CD4-positive, alpha-beta T cell treated with Interleukin-4 for 4 hours (primary cell): ENCODE measurements at regions not wholly inside any gene's neighbourhood (a gene's known extent, or its start where the extent isn't known, plus 50 kb on each side); places are given as distances from the start of the nearest gene placed in this dataset.

Experiments used
- DNase-seq: peaks from one replicate; pipeline ENCODE4 v3.0.0-alpha.2; 2020

DNA sequence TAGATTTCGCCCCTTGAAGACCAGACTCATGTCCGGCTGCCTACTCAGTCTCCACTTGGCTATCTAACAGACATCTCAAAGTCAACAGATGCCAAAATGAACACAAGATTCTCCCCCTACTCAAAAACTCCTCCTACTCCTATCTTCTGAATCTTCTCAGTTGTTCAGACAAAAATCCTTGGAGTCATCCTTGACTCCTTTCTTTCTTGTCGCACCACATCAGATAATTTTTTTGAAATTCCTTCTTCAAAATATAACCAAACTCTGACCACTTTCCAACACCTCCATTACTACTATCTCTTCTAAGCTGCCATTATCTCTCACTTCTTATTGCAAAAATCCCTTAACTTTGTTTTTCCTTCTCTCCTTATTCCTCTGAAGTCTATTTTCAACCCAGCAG is 141.9 kb upstream of the SLC7A14 start:
- DNase-seq = no peak

DNA sequence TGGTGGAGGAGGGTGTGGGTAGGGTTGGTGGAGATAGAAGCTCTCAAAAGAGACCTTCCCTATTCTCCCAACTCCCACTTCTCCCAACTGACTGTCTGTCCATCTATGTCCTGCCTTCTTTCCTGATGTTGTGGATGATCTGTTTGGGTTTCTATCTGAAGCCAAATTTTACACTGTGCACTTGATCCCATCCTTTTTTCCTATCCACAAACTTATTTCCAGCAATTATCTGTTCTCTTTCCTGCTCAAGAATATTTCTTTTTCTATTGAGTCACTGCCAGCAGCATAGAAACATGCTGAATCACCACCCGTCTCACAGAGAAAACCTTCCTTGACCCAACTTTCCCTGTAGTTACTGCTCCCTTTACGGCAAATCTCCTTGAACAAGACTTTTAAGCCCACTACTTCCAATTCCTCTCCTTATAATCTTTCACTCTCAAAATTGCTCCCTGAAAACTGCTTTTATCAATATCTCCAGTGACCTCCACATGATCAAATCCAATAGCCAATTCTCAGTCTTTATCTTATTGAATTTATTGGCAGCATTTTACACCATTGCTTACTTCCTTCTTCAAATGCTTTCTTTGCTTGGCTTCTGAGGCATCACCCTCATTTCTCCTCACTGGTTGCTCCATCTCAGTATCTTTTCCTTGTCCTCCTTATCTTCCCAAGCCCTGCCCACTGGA is 141.2 kb upstream of the SLC7A14 start:
- no peak for DNase-seq

GRCh38 chr3:170725285-170725731 is 139.4 kb upstream of the SLC7A14 start:
- DNase-seq = no peak

DNA sequence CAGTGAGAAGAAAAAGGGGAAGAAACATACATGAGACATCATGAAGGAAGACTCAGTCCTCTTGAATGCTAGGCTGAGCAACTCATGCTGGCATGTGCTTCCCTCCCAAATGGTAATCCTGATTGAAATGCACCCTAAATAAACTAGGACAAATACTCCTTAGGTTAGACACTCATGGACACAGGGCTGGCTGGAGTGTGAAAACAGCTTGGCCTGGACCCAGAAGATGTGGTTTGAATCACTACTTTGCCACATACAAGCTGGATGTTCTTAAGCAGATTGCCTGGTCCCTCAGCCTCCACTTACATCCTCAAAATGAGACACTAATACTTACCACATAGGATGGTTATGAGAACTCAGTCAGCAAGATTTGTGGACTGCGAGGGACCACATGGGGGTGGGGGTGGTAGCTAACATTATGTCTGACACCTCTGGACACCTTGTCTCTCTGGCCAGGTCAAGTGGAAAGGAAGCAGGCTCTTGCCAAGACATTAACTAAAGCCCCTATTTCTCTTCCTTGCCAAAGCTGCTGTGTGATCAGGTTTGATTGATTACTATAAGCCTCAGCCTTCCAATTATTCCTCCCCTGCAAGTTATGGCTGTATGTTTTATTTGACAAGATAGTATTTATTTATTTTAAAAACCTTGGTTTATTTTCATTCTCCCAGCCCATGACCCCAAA is 138.9 kb upstream of the SLC7A14 start:
- DNase-seq = no peak

DNA sequence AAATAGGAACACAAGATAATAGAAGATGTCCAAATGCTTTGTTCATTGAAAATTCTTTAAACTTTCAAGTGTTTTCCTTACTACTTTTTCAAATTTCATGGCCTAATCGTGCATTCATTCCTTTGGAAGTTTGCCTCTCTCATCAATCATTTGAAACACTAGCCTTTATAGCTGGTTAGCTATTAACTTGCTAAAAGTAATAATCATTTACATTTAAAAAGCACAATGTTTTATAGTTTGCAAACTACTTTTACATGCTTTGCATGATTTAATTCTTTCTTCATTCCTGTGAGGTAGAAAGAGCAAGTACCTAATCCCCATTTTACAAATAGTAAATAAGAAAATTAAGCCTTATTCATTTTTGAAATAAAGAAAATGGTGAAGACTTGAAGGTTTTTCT is 137.4 kb upstream of the SLC7A14 start:
- no peak for DNase-seq

- no peak for DNase-seq
Observed at GRCh38 chr3:170721563-170721962, 135.7 kb upstream of the SLC7A14 start.

DNA sequence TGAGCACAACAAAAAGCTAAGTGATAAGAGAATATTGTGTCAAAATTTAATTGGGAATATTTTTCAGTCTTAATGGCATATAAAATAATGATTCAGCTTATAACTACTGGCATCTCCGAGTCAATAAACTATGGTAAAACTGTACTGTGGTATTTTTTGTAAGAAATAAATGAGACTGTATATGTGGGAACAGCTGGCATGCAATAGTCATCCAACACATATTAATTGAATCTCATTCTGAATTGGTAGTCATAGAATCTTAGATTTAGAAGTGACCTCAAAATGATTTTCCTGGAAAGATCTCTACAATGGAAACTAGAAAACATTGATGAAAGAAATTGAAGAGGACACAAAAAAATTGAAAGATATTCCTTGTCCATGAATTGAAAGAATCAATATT is 133.4 kb upstream of the SLC7A14 start:
- no peak for DNase-seq

DNA sequence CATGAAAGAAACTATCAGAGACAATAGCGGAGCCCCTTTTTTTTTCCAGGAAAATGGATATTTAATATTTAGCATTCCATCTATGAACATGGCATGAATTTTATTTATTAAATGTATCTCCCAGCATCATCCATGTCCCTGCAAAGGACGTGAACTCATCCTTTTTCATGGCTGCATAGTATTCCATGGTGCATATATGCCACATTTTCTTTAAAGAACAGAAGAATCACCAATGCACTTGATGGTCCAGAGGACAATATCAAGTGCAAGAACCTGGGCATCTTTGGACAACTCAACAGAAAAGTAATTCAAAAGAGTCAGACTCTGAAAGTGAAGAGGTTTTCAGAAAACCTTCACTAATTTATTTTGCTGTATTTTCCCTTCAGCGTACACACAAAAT is 133.0 kb upstream of the SLC7A14 start:
- no peak for DNase-seq

- no peak for DNase-seq
Observed at GRCh38 chr3:170717410-170718402, 131.8 kb upstream of the SLC7A14 start.

DNA sequence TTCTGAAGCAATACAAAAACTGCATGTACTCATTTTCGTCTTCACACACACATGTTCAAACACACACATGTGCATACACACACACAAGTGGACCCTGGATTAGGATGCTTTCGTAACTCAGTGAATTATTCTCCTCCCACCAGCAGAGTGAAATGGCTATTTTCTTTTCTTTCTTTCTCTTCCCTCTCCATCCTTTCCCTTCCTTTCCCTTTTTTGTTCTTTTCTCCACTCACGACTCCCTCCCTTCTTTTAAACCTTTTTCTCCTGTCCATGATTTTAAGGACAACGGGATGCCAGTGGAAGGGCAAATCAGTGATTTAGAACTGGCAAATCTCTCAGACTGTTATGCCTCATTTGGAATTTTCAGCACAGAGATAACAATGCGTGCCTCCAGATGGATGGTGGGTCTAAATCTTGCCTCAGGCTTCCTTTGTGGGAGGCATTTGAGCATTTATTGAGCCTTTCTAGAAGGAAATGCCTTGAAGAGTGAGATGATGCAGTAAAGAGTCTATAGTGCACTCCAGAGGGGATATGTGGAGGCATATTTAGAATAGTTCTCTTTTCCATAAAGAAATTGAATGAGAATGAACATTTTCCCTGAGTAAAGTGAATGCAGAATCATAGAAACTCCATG is 130.4 kb upstream of the SLC7A14 start:
- no peak for DNase-seq

- DNase-seq = no peak
Observed at GRCh38 chr3:170714562-170715535, 129.0 kb upstream of the SLC7A14 start.

DNA sequence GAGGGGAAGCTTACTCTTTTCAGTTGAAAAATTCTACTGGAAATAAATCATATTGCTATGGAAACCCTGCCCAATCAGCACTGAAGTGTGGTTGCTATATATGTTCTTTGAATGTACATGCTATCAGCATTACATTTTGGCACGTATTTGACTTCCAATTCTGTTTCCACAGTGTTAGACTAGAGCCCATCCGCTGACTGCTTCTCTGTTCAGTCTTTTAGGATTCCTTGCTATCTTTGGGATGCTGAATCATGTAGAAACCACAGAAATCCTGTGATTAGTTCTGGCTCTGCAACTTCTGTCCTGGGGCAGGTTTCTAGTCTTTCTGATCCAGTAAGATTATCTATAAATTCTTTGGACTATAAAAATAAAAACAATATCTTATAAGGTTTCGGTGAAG is 128.2 kb upstream of the SLC7A14 start:
- DNase-seq = no peak

DNA sequence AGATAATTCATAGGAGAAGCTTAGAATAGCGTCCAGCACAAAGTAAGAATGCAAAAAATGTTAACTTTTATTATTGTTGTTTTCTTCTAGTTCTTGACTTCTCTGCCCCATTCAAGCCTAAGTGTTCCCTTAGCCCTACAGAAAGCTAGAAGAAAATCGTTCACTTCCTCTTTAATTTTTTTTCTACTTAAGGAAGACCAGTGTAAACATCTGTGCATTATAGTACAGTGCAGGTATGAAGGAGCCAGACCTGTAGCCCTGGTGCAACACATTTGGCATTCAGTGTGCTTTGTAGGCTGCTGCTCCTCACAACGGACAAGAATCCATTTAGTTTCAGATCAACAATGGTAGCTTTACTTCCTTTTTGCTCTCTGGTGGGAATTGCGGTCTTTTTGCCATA is 127.8 kb upstream of the SLC7A14 start:
- no peak for DNase-seq

GRCh38 chr3:170712798-170713197 is 126.9 kb upstream of the SLC7A14 start:
- no peak for DNase-seq

DNA sequence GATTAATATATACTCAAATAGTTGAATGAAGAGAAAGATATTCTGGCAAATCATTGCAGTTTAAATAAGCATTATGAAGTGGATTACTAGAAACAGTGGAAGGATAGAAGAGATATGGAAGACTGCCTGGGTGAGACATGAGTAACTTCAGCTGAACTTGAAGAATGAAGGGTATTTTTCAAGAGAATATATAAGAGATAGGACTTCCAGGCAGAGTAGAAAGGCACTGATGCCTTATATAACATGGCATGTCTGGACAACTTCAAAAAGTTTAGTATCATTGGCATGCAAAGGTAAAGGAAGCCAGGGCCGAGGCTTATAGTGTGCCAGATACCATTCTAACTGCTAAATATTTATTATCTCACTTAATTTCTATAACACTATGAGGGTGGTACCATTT is 126.5 kb upstream of the SLC7A14 start:
- DNase-seq = no peak

DNA sequence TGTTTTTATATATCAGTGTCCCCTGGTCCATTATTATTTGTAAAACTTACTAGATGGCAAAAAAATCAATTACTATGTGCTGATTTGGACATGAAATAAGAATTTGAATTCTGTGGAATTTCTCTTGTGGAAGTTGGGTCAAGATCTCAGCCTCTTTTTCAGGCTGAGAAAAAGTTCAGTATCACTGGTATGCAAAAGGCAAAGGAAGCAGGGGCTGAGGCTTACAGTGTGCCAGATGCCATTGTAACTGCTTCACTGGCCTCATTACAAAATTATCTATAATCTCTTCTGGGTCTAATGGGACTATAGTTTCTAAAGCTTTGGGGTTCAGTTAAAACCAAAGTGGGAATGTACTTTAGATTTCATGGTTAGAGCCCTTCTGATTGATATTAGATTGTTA is 125.9 kb upstream of the SLC7A14 start:
- no peak for DNase-seq

DNA sequence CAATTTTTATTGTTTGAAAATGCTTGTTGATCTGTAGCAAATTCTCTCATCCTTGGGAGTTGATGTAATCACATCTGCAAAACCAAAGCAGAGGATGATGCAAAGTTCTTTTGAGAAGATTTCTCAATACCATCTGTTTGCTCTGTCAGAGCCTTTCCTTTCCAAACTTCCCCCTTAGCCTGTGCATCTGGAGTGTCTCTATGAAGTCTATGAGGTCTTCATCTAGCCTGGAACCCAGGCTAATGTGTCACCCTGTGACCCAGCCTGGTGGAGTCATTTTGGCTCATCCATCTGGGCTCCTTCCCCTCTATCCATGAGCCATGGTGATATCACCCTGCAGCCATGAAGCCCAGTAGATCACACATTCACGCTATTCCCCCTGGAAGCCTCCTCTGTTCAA is 123.2 kb upstream of the SLC7A14 start:
- DNase-seq = no peak

DNA sequence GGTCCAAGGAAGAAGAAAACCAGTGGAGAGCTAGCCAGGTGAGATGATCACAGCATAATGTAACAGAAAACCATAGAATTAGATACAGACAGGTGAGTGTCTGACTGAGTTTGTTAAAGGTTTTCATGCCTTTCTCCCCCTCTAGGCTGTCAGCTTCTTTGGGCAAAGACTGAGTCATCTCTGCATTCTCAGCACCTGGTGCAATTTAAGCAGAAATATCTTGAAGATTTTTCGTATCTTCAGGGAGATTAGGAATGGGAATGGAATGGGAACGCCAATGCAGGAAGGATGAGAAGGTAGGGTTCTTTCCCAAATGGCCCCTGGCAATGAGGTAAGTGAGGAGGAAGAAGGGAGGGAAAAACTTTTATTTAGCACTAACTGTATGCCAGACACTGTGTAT is 122.0 kb upstream of the SLC7A14 start:
- no peak for DNase-seq

DNA sequence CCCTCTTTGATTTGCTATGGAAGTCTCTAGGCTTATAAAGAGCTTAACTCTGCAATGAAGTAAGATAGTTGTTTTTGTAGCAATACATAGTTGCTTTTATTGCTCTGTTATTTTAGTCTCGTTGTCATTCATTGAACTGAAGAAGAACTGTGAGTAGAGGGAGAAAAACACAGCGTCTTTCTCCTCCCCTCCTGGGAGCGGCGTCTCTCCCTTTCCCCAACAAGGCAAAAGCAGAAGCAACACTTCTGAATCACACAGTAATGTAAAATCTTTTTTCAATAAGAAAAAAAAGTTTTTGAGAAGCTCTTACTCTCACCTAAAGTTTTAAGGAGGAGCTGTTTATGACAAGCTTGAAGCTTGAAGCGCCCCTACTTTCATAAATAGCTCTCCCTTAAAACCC is 119.3 kb upstream of the SLC7A14 start:
- DNase-seq = no peak

- DNase-seq = no peak
Observed at GRCh38 chr3:170703121-170703588, 117.3 kb upstream of the SLC7A14 start.
